ENCODE measurements at regions not wholly inside any gene's neighbourhood (a gene's known extent, or its start where the extent isn't known, plus 50 kb on each side); places are given as distances from the start of the nearest gene placed in this dataset.

- H3K4me3 ChIP-seq (ENCODE audit: low read depth, poor library complexity, severe bottlenecking) = no peak overlapping the region
- no peak for DNase-seq (ENCODE audit: low spot score in 2 of 2)
- WGBS, 2 donors = 84 to 88% methylated on average over 4 of the region's 4 CpGs
- TF ChIP-seq POLR2A (IDR thresholded peaks at IDR 0.05) = no peak
- TF ChIP-seq, protein P1, sequence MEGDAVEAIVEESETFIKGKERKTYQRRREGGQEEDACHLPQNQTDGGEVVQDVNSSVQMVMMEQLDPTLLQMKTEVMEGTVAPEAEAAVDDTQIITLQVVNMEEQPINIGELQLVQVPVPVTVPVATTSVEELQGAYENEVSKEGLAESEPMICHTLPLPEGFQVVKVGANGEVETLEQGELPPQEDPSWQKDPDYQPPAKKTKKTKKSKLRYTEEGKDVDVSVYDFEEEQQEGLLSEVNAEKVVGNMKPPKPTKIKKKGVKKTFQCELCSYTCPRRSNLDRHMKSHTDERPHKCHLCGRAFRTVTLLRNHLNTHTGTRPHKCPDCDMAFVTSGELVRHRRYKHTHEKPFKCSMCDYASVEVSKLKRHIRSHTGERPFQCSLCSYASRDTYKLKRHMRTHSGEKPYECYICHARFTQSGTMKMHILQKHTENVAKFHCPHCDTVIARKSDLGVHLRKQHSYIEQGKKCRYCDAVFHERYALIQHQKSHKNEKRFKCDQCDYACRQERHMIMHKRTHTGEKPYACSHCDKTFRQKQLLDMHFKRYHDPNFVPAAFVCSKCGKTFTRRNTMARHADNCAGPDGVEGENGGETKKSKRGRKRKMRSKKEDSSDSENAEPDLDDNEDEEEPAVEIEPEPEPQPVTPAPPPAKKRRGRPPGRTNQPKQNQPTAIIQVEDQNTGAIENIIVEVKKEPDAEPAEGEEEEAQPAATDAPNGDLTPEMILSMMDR (IDR thresholded peaks at IDR 0.05) = no peak
- intact Hi-C loops (cut with DNase I; ENCODE audit: low total_unique reads) = no loop called here
Observed at GRCh38 chr21:35614396-35614921, 445.9 kb downstream of the SETD4 start.

GRCh38 chr21:35611708-35612132, 448.6 kb downstream of the SETD4 start:
- no peak overlapping the region for H3K4me3 ChIP-seq (ENCODE audit: low read depth, poor library complexity, severe bottlenecking)
- DNase-seq (ENCODE audit: low spot score in 2 of 2) = no peak
- intact Hi-C loops (cut with DNase I; ENCODE audit: low total_unique reads) = no loop called here
- WGBS, 2 donors = 48 to 56% methylated on average over 2 of the region's 2 CpGs
- TF ChIP-seq, protein P1 (IDR thresholded peaks at IDR 0.05) = no peak
- TF ChIP-seq POLR2A (IDR thresholded peaks at IDR 0.05) = no peak

- no peak for DNase-seq (ENCODE audit: low spot score in 2 of 2)
- no peak overlapping the region for H3K4me3 ChIP-seq (ENCODE audit: low read depth, poor library complexity, severe bottlenecking)
- TF ChIP-seq POLR2A (IDR thresholded peaks at IDR 0.05) = no peak
- TF ChIP-seq, protein P1 (IDR thresholded peaks at IDR 0.05) = no peak
- intact Hi-C loops (cut with DNase I; ENCODE audit: low total_unique reads) = no loop called here
- 44 to 70% methylated on average over 4 of the region's 4 CpGs for WGBS, 2 donors
Observed at GRCh38 chr21:35609263-35609662, 451.1 kb downstream of the SETD4 start.

DNA sequence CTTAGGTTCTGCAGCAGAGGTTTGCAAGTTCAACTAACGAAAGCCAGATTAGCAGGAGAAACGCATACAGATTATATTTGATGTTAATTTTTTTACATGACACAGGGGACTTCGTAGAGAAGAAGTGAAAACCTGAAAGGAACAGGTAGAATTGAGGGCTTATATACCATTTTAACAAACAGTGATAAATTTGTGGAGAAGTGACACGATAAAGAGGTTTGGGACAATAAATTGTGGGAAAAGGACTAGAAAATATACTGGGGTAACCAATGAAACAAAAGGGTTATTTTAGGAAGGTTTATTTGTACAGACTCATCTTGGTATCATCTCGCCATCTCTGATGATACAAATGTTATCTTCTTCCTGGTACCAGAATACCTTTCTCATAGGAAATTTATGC, 452.9 kb downstream of the SETD4 start:
- no peak overlapping the region for H3K4me3 ChIP-seq (ENCODE audit: low read depth, poor library complexity, severe bottlenecking)
- DNase-seq (ENCODE audit: low spot score in 2 of 2) = no peak
- TF ChIP-seq POLR2A (IDR thresholded peaks at IDR 0.05) = no peak
- TF ChIP-seq, protein P1 (IDR thresholded peaks at IDR 0.05) = no peak
- intact Hi-C loops (cut with DNase I; ENCODE audit: low total_unique reads) = no loop called here
- 85 to 89% methylated on average over 5 of the region's 5 CpGs for whole genome bisulfite sequencing, 2 donors

DNA sequence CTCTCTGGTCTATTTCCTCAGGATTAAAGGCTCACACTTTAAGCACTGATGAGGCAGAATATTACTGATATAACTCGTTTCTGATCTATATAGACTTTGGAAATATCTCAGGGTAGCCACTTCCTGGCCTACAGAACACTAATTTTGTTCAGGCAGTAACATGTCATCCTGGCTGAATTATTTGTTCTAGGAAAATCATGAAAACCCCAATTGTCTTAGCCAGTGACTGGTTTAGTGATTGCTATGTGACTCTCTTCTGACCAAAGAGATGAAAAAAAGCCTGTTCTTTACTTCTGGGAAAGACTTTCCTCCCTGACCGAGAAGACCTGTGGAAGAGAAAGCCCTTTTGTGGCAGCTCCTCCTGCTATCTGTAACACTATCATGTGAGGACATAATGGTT, 453.7 kb downstream of the SETD4 start:
- intact Hi-C loops (cut with DNase I; ENCODE audit: low total_unique reads) = no loop called here

More for the DNA sequence above, 453.7 kb downstream of the SETD4 start:
- no peak overlapping the region for H3K4me3 ChIP-seq (ENCODE audit: low read depth, poor library complexity, severe bottlenecking)
- WGBS, 2 donors = 62 to 71% methylated on average over 2 of the region's 2 CpGs
- no peak for DNase-seq (ENCODE audit: low spot score in 2 of 2)
- TF ChIP-seq POLR2A (IDR thresholded peaks at IDR 0.05) = no peak
- TF ChIP-seq, protein P1 (IDR thresholded peaks at IDR 0.05) = no peak
